Daoy (cell line): ENCODE measurements at regions not wholly inside any gene's neighbourhood (a gene's known extent, or its start where the extent isn't known, plus 50 kb on each side); places are given as distances from the start of the nearest gene placed in this dataset.
A peak's percentile ranks its signal among the peaks of the same experiment; 100 is the strongest.
"Not testable (repeated sequence)": the region's sequence is repeated elsewhere in the genome, so short reads cannot be mapped to it uniquely, and the experiment has no call there.

Experiments
- DNase-seq: peaks from one replicate; pipeline ENCODE4 v3.0.0-alpha.2; 2015; ENCODE audit warnings: low read depth

DNA sequence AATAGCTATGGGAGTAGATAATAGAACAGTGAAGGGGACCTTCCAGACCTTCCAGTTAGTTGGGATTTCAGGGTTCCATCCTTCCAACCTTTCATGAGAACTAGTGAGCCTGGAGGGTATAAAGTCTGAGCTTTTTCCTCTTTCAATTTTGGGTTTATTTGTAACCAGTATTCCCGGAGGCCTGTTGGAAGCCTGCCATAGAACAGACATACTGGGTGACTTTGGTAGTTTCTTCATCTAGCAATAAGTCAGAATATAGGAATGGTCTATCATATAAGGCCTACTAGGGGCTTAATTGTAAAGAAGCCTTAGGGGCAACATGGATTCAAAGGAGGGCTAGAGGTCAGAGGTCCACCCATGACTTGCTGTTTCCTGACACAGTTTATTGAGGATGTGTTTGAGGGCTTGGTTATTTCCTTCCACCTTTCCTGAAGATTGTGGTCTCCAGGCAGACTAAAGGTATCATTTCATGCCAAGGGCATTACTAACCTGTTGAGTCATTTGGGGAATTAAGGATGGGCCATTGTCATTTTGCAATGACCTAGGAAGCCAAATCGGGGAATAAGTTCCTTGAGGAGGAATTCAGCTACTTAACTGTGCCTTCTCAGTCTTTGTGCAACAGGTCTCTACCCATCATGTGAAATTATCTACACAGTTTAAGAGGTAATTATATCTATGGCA lies 410.3 kb downstream of the SLC6A15 start:
- DNase-seq = no peak

DNA sequence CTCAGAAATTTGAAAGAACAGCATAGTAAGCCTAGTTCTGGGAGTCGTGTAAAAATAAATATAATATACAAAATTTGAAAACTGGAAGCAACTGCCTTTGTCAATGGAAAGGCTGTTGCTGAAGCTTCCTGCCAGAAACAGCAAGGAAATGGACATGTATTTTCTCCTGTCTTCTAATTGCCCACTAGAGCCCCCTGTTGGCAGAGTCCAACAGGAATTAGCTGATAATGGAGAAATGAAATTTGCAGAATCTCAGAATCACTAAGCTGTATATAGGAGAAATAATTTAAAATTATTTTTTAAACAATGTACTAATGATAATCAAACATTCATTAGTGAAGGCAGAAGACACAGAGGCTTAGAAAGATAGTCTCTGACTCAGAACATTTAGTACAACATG lies 414.8 kb downstream of the SLC6A15 start:
- no peak for DNase-seq

DNA sequence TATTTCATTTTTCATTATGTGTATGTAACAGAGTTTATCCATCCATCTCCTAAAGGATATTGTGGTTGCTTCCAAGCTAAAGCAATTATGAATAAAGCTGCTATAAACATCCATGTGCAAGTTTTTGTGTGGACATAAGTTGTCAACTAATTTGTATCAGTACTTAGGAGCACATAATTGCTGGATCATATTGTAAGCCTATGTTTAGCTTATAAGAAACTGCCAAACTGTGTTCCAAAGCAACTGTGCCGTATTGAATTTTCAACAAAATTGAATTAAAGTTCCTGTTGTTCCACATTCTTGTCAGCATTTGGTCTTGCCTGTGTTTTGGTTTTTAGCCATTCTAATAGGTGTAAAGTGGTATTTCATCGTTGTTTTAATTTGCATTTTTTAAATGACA lies 416.9 kb downstream of the SLC6A15 start:
- DNase-seq = no peak

DNA sequence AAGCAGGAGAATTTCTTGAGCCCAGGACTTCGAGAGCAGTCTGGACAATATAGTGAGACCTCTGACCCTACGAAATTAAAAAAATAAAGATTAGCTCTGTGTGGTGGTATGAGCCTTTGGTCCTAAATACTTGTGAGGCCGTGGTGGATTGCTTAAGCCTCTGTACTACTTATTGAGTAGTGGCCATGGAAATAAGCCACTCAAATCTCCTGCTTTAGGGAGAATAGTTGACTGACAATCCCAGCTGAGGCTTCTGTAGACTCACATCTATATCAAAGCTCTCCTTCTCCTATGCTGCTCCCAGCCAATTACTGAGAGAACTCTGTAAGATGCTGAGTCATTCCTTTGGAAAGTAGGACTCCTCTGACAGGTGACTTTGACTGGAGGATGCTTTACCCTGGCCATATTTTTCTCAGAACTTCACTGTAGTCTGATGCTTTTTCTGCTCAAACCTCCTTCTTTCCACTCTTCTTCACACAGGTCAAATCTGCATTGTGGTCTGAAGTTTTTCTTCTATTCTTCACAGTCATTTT lies 420.2 kb downstream of the SLC6A15 start:
- no peak for DNase-seq

DNA sequence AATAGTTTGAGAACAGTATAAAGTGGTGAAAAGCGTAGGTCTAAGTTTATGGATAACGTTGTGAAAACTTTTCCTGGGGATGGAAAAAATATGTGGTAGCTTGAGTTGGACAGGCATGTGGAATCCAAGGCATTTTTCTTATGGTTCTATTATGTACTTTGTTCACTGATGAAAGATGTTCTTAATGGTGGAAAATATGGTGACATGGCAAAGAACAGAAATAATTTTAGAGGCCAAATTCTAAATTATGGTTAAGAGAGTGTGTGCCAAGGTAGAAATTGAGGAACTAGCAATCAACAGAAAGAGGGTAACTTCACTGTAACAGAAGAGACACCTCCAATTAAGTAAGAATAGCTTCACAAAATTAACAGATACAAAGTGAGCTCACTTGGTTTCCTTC lies 427.8 kb downstream of the SLC6A15 start:
- DNase-seq = no peak

DNA sequence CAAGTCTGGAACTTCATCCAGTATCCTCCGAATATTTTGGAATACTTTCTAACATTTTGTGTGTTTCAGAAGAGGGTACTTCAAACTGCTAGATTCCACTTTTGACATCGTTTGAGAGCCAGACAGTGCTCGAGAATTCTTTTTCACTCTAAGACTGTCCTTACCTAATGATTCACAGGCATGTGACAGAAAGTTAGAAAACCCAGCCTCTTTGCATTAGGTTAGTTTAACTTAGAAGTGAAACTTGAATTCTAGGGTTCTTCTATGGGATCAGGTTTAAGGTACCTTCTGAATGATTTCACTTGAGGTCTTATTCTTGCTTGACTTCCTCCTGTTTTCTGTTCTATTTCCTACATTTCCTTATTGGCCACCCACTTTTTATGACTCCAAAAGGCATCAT lies 431.8 kb downstream of the SLC6A15 start:
- DNase-seq = no peak

DNA sequence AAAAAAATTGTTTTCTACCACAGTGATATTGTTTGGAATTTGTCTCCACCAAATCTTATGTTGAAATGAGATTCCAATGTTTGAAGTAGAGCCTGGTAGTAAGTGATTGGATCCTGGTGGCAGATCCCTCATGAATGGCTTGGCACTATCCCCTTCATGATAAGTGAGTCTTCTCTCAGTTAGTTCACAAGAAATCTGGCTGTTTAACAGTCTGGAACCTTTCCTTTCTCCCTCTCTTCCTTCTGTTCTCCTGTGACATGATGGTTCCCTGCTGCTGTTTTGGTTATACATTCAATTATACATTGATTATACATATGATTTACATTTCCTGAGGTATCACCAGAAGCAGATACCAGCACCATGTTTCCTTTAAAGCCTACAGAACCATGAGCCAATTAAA lies 442.2 kb downstream of the SLC6A15 start:
- no peak for DNase-seq

DNA sequence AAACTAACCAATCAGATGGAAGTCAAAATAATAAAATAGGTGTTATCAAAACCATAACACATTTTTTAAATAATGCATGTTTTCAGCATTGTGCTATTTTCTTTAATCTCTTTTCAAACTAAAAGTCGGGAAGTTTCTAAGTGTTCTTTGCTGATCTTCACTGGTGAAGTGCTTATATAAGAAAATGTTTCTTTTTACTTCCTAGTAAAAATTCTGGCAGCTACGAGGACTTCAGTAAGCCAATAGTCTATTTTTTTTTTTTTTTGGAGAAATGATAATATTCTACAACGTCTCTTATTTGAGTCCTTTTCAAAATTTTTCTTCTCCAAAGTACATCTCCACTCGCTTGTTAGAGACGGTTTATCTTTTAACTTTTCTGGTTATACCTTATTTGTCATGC lies 448.0 kb downstream of the SLC6A15 start:
- no peak for DNase-seq

DNA sequence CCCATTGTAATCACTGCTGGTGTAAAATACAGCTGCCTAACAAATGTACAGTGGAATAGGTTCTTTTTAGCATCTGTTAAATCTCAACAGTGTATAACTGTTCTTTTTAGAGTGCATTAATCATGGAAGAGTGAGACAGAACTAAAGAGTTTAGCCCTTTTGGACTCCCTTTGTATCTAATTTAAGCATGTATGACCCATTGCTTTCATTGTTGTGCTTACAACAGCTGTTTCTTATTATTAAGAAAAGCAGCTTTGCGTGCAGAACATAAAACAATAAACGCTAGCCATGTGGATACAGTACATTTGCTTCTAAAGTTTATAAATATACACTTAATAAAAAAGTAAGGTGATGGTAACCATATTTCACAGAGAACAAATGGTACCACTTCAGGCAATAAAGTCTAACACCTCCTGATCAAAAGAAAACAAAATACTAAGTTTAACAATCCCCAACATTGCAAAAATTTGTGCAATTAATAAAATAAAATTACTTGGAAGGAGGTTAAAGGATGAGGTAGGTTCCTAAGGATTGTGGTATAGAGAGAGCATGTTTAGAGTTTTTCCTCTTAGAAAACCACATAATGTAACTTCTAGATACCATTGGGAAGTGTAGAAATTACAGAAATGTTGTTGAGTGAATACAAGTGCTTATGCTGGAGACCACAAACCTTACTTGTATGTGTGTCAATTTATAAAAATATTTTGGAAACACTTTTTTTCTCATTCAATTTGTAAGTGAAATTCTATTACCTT lies 448.7 kb downstream of the SLC6A15 start:
- no peak for DNase-seq

DNA sequence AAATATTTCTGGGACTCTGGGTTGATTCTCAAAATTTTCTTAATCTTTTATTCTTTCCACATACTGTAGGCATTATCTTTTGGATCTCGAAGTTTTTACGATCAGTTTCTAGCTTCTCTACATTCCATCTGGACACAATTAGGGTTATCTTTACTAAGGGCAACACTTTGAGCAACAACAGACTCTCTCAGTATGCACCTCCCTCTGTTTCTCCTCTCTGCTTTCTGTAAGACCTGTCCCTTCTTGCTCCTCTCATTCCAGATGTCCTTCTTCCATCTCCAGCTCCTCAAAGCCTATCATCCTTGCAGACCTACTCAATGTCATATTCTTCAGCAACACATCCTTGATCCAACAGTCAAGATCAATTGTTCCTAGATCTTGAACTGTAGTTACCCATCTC lies 457.0 kb downstream of the SLC6A15 start:
- no peak for DNase-seq

DNA sequence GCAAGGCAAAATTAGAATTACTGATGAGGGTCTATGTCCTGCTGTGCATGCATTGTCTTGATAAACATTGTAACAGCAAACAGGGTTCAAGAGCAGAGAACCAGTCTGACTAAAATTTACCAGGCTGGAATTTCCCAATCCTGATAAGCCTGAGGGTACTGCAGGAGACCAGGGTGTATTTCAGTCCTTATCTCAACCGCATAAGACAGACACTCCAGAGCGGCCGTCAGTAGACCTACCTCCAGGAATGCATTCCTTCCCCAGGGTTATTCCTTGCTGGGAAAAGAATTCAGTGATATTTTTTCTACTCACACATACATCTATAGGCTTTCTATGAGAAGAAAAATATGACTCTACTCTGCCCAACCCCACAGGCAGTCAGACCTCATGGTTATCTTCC lies 466.1 kb downstream of the SLC6A15 start:
- not testable (repeated sequence) for DNase-seq

DNA sequence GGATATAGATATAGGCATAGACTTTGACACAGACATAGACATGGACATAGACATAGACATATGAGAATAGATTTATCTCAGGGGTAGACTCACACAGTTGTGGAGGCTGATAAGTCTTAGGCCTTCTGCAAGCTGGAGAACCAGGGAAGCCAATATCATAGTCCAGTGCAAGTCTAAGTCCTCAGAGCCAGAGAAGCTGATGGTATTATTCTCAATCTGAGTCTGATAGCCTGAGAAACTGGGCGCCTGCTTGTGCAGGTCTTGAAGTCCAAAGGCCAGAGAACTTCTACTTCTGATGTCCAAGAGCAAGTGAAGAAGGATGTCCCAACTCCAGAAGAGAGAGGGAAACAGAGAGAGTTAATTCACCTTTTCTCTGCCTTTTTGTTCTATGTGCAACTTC lies 476.5 kb downstream of the SLC6A15 start:
- DNase-seq = no peak

DNA sequence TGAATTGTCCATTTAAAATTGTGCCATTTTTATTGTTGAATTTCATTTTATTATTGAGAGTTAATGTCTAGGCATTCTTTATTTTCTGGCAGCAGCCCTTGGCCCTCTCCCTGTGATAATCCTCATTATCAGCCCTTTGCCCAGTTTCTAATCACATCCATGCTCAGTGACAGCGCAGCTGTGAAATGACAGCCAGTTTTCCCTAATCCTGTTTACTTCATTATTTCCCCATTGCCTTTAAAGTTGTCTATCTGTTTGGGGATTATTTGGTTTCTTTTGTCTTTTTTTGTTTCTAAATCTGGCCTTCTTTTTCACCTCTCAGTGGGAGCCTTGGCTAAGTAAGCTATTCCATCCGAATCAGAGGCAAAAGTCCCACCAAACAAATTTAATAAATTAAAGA lies 476.9 kb downstream of the SLC6A15 start:
- no peak for DNase-seq

DNA sequence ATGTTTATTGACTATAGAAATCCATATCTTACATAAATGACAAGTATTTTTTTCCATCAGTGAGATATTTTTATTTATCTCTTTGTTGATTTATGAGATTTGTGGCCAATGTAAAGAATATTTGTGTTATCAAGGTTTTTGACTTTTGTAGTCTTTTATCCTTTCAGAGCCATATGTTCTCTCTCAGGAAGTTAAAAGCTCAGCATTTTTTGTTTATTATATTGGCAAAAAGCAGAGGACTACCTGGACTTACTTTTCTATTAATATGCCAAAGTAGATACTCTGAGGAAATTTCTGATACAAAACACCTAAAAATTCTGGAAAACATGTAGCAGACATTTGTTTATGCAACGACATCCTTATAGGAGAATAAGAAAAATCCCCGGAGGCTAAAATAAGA lies 490.3 kb downstream of the SLC6A15 start:
- no peak for DNase-seq

DNA sequence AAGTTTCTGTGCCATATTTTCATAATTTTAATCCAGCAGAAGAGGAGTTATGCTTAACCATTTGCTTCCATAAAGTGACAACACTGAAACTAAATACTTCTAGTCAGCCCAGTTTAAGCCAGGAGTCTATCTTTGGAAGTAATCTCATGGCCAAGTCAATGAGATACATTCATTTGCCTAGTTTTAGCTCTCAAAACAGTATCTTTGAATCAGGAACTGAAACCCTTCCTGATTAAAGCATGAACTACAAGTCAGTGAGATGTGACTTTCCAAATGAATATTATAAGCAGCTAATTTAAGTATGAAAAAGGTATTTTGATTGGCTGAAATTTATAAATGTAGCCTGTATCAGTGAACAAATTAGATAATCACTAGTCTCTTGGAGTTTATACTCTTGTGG lies 491.5 kb downstream of the SLC6A15 start:
- no peak for DNase-seq

DNA sequence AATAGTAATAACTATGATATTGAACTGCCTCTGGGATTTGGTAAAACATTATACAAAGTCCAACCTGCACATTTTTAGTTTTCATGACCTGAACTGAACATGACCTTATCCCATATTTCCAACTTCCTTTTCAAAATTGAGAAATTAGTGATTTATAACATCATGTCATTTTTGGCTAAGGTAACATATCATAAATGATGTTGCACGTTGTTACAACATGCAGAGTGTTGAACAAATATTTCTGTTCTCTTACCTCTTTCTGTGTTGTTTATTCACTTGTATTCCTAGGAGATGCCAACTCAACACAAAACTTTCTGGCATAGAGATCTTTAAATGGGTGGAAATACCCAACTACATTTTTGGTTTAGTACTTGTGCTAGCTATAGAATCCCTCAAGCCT lies 496.0 kb downstream of the SLC6A15 start:
- DNase-seq = no peak

DNA sequence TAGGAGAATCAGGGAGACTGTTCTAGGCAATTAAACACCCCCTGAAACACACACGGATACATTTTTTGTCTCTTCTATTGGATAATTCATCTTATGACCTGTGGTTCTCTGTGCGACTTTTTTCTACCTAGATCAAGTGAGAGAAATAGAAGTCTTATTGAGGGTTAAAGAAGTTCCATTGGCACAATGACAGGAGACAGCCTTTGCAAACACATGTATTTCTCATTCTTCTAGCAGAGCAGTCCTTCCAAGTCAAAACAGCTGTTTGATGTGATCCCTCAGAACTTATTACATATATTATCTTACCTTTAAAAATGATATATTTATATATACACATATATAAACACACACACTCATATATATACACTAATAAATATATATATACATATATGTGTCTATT lies 496.7 kb downstream of the SLC6A15 start:
- no peak for DNase-seq

DNA sequence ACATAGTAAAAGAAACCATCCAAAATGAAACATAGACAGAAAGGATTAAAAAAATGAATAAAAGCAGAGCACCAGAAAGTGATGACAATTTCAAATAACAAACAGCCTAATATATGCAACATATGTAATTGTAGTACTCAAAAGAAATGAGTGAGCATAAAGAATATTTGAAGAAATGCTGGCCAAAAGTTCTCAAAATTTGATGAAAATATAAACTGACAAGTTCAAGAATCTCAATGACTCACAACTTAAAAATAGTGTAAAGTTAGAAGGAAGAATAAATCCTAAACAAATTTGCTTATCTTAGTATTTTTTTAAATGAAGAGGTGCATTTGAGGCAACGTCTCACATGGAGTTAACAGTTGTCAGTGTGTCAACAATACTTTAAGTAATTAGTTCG lies 498.9 kb downstream of the SLC6A15 start:
- no peak for DNase-seq

DNA sequence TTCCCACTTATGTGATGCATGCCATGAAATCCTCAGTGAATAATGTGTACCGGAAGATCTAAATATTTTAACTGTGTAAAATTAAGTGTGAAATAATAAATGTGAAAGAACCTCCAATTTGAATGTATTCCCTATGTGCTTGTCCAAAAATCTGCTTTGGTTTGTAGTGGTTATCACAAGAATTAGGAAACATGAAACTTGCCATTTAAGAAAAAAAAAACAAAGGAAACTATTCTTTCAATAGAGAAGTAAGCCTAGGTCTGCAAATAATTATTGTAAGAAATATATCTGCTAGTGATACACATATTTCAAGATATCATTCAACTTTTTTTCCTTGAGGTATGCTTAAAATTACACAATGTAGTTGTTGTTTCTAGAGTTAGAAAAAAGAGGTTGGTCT lies 500.4 kb downstream of the SLC6A15 start:
- no peak for DNase-seq

DNA sequence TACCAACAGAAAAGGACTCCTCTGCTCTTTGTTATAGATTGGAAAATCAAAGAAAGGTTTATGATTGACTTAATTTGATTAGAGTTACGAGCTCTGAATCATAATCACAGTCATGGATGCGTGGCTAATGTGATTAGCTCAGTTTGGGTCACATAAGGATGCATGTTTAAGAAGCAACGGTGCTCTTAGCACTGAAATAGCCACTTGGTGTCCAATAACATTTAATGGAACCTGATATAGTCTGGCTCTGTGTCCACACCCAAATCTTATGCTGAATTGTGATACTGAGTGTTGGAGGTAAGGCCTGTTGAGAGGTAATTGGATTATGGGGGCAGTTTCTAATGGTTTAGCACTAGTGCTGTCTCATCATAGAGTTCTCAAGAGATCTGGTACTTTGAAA lies 501.6 kb downstream of the SLC6A15 start:
- DNase-seq = no peak

DNA sequence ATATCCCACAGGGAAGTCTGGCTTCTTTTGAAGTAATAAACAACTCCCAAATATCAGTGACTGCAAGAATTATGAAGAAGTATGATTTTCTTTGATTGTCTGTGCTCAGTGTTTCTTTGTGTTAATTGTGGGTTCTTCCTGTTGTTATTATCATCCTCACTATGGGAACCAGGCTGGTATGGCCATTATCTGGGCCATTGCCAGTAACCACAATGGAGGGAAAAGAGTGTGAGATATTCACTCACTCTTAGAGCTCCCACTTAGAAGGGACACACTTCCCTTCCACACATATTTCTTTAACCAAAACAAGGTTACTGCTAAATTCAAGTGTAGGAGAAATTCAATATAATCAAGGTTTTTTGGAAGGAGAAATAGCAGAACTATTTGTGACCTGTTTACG lies 503.7 kb downstream of the SLC6A15 start:
- DNase-seq = peak; percentile 11

DNA sequence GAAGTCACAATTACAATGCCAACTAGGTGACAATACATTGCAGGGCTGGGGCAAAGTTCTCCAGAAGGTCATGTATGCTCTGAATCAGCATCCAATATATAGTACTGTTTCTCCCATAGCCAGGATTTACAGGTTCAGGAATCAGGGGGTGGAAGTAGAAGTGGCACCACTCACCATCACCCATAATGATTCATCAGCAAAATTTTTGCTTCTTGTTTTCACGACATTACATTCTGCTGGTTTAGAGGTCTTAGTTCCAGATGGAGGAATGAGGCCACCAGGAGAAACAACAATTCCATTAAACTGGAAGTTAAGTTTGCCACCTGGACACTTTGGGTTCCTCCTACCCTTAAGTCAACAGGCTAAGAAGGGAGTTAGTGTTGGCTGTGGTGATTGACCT lies 505.9 kb downstream of the SLC6A15 start:
- DNase-seq = not testable (repeated sequence)

DNA sequence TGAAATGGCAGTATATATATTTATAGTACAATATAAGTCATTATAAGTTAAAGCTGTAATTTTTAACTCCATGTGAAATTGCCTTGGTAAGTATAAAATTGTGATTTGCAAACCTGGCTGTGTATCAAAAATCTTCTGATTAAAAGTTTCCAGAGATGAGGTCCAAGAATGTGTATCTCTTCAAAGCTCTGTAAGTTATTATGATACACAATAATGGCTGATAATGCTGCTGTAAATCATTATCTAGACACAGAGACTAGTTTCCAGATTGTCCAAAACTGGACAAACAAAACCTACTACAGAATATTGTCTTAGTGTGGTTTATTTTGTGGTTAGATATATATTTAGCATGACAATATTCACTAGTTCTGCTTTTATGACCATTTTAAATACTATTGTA lies 514.8 kb downstream of the SLC6A15 start:
- no peak for DNase-seq

DNA sequence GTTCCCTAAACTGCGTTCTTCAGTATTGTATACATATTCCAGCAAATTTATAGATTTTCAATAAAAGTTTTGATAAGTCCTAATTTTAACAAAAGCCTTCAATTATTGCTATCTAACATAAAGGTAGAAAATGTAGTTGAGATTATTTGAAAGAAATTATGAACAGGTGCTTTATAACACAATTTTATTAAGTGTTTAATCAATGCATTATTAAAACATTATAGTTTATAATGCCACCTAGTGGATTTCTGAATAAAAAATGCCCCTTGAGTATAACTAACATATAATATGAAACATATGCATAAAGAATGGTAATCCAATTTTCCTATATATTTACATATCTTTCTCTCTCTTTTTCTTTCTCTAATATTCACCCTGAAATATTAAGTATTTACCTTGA lies 515.3 kb downstream of the SLC6A15 start:
- DNase-seq = no peak
